Fibroblast of villous mesenchyme (primary cell): ENCODE measurements at regions not wholly inside any gene's neighbourhood (a gene's known extent, or its start where the extent isn't known, plus 50 kb on each side); places are given as distances from the start of the nearest gene placed in this dataset.

Source experiments
- DNase-seq: peaks from one replicate; pipeline ENCODE4 v3.0.0-alpha.2; 2010; ENCODE audit warnings: low read depth
- H3K4me3 ChIP-seq: 2 replicates; pipeline ENCODE4 v1.5.1; 2011; ENCODE audit warnings: low read depth, mild to moderate bottlenecking, low read length
- TF ChIP-seq, protein P1 (sequence below): IDR thresholded peaks from 2 replicates; pipeline ENCODE4 v1.5.1; 2012; ENCODE audit warnings: low read depth, mild to moderate bottlenecking, low read length; ENCODE audit not compliant: insufficient read depth

DNA sequence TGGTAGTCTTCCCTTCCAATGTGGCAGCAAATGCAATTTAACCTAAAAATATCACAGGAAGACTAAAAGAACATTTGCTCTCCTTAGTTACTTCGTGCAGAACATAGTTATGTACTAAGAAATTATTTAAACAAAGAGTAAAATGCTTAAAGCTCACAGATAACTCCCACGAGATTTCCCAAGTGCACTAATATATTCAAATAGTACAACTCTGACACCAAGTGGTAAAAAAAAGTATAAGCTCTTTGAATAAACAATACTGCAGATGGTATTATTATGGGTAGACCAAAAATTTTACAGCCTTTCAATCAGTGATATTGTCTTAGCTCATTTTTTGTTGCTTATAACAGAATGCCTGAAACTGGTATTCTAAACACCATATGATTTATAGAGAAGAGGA, 52.8 kb upstream of the FILIP1 start:
- peak; percentile 49 for DNase-seq
- H3K4me3 ChIP-seq: no peak overlapping the region
- TF ChIP-seq, protein P1, sequence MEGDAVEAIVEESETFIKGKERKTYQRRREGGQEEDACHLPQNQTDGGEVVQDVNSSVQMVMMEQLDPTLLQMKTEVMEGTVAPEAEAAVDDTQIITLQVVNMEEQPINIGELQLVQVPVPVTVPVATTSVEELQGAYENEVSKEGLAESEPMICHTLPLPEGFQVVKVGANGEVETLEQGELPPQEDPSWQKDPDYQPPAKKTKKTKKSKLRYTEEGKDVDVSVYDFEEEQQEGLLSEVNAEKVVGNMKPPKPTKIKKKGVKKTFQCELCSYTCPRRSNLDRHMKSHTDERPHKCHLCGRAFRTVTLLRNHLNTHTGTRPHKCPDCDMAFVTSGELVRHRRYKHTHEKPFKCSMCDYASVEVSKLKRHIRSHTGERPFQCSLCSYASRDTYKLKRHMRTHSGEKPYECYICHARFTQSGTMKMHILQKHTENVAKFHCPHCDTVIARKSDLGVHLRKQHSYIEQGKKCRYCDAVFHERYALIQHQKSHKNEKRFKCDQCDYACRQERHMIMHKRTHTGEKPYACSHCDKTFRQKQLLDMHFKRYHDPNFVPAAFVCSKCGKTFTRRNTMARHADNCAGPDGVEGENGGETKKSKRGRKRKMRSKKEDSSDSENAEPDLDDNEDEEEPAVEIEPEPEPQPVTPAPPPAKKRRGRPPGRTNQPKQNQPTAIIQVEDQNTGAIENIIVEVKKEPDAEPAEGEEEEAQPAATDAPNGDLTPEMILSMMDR: peak; percentile 18

- peak; percentile 10 for DNase-seq
- no peak overlapping the region for H3K4me3 ChIP-seq
- TF ChIP-seq, protein P1: no peak
These were observed 51.0 kb upstream of the SENP6 start for GRCh38 chr6:75550544-75551167.

DNA sequence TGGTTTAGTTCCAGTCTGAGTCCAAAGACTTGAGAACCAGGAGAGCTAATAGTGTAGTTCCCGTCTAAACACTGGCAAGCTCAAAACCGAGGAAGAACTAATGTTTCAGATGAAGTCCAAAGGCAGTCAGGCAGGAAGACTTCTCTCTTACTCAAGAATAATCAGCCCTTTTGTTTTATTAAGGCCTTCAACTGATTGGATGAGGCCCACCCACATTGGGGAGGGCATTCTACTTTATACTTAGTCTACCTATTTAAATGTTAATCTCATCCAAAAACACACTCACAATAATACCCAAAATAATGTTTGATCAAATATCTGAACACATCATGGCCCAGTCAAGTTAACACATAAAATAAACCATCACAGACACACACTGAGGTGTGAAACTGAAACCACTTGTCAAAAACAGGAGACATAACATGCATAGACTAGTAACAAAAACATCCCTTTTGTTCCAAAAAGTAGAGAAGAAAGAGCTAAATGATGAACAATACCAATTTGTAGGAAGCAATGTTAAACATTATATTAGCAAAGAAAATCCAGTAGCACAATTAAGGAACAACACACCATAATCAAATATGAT, 50.2 kb upstream of the SENP6 start:
- TF ChIP-seq, protein P1: no peak
- DNase-seq: no peak
- no peak overlapping the region for H3K4me3 ChIP-seq
